ENCODE measurements at regions not wholly inside any gene's neighbourhood (a gene's known extent, or its start where the extent isn't known, plus 50 kb on each side); places are given as distances from the start of the nearest gene placed in this dataset.

DNA sequence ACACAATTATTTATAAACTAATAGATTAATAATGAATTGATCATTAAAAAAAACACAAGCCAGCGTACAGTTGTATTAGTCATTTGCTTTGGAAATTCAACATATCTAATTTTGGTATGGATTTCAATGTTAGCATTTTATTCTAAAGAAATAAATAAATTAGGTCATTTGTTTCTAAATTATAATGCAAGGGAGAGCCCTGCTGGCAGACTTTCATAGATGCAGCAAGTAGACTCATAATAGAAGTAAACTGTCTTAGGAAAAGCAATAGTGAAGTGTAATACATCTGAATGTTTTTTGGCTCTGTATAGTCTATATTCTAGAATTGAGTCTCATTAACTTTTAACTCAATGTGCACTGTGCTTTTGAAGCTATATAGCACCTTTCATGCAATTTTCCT is 982.4 kb upstream of the MIR17HG start:
- Mint-ChIP-seq H3K9me3 (peaks cover 6 to 17% of the 10 kb centered on the region in 2 donors), H3K27me3 (ENCODE audit: low read depth in 2 of 2) (no peaks in the 10 kb centered on the region), H3K27ac (no peak overlapping the region), H3K36me3 (peaks cover 6% of the 10 kb centered on the region), H3K4me1 (no peaks in the 10 kb centered on the region), H3K4me3 (no peak overlapping the region)
- WGBS (ENCODE audit: insufficient coverage): no CpG with 5 or more reads among the region's 1 CpG
- Histone ChIP-seq H3K27ac (ENCODE audit: low read length) (no peak overlapping the region), H3K27me3 (ENCODE audit: control insufficient read depth, insufficient read depth, low read length) (no peaks in the 10 kb centered on the region), H3K4me3 (ENCODE audit: low read length) (no peak overlapping the region), H3K36me3 (ENCODE audit: control insufficient read depth, insufficient read depth, low read length) (no peaks in the 10 kb centered on the region), H3K4me1 (ENCODE audit: control insufficient read depth, insufficient read depth, low read length) (no peaks in the 10 kb centered on the region), H3K9me3 (ENCODE audit: control insufficient read depth, insufficient read depth, low read length) (no peaks in the 10 kb centered on the region)
- intact Hi-C loops (cut with micrococcal nuclease): no loop called here
- DNase-seq (no peak), ATAC-seq (no peak)
- no peak for TF ChIP-seq CTCF (IDR thresholded peaks at IDR 0.05)

DNA sequence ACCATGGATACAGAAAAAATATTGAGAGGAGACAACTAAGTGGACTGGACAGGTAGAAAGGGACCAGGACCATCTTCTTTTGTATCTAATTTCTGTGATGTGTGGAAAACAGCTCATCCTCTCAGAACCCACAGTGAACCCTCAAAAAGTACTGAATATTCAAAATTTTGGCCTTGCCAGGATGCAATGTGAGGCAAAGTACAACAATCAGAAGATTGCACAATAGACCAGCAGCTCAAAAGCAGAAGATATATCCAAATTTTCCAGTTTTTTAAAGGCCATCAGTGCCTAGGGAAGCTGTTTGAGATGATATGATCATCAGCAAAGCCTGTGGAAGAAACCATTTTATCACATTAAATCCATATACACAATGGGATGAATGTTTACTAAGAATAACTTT is 973.3 kb upstream of the MIR17HG start:
- no peak overlapping the region for H3K4me3 Mint-ChIP-seq
- no peak for TF ChIP-seq CTCF (IDR thresholded peaks at IDR 0.05)
- no peaks in the 10 kb centered on the region for H3K27me3 Mint-ChIP-seq (ENCODE audit: low read depth in 2 of 2)

DNA sequence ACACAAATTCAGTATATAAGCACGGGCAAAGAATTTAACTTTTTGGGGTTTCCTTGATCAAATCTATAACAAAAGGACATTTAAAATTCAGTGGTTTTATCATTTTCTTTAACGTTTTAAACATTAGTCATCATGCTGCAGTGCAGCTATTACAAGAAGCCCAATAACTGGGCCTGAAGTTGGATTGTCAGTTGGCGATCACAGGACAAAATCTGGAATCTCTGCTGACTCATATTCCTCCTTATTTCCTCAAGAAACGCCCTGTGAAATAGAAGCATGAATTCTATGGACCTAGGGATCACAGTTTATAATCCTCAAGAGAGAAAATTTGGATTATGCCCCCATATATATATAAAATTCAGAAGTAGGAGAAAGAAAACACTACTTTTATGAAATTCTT is 971.6 kb upstream of the MIR17HG start:
- Histone ChIP-seq H3K4me3 (ENCODE audit: low read length) (no peak overlapping the region), H3K4me1 (ENCODE audit: control insufficient read depth, insufficient read depth, low read length) (no peaks in the 10 kb centered on the region), H3K27me3 (ENCODE audit: control insufficient read depth, insufficient read depth, low read length) (no peaks in the 10 kb centered on the region), H3K27ac (ENCODE audit: low read length) (no peak overlapping the region), H3K36me3 (ENCODE audit: control insufficient read depth, insufficient read depth, low read length) (no peaks in the 10 kb centered on the region), H3K9me3 (ENCODE audit: control insufficient read depth, insufficient read depth, low read length) (peaks cover 6% of the 10 kb centered on the region)
- DNase-seq: no peak
- H3K27me3 Mint-ChIP-seq (ENCODE audit: low read depth in 2 of 2): no peaks in the 10 kb centered on the region
- TF ChIP-seq CTCF (IDR thresholded peaks at IDR 0.05): no peak
- no peak overlapping the region for H3K4me3 Mint-ChIP-seq
- H3K4me1 Mint-ChIP-seq: no peaks in the 10 kb centered on the region
- no peaks in the 10 kb centered on the region for H3K36me3 Mint-ChIP-seq
- no peak for ATAC-seq
- H3K27ac Mint-ChIP-seq: no peak overlapping the region
- 79% methylated on average over 4 of the region's 4 CpGs for WGBS (ENCODE audit: insufficient coverage)
- peaks cover 12 to 25% of the 10 kb centered on the region in 2 donors for H3K9me3 Mint-ChIP-seq
- intact Hi-C loops (cut with micrococcal nuclease): no loop called here

More for the DNA sequence above, 973.3 kb upstream of the MIR17HG start:
- Histone ChIP-seq H3K9me3 (ENCODE audit: control insufficient read depth, insufficient read depth, low read length) (peaks cover 8% of the 10 kb centered on the region), H3K36me3 (ENCODE audit: control insufficient read depth, insufficient read depth, low read length) (no peaks in the 10 kb centered on the region), H3K27ac (ENCODE audit: low read length) (no peak overlapping the region), H3K4me1 (ENCODE audit: control insufficient read depth, insufficient read depth, low read length) (no peaks in the 10 kb centered on the region), H3K4me3 (ENCODE audit: low read length) (no peak overlapping the region), H3K27me3 (ENCODE audit: control insufficient read depth, insufficient read depth, low read length) (no peaks in the 10 kb centered on the region)
- ATAC-seq: no peak
- H3K4me1 Mint-ChIP-seq: no peaks in the 10 kb centered on the region
- peaks cover 11 to 24% of the 10 kb centered on the region in 2 donors for H3K9me3 Mint-ChIP-seq
- no peak overlapping the region for H3K27ac Mint-ChIP-seq
- H3K36me3 Mint-ChIP-seq: no peaks in the 10 kb centered on the region
- intact Hi-C loops (cut with micrococcal nuclease): no loop called here
- DNase-seq: no peak

DNA sequence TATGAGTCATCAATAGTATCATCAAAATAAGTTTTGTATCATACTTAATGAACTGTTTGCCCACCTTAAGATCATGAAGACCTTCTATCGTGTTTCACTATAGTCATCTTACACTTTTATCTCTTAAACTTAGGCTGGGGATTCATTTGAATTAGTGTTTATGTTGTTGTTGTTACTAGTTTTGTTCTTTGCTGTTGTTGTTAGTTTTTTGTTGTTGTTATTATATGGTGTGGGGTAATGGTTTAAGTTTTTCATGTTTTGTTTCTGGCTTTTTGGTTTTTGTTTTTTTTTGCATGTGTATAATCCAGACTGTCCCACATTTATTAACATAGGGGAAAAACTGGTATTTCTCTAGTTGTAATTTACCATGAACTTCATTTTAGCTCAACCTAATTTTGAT is 965.1 kb upstream of the MIR17HG start:
- H3K36me3 Mint-ChIP-seq: no peaks in the 10 kb centered on the region
- no peak overlapping the region for H3K27ac ChIP-seq (ENCODE audit: low read length)
- no CpG with 5 or more reads among the region's 1 CpG for WGBS (ENCODE audit: insufficient coverage)
- H3K9me3 Mint-ChIP-seq: peaks cover 15 to 16% of the 10 kb centered on the region in 2 donors
- H3K4me3 ChIP-seq (ENCODE audit: low read length): no peak overlapping the region
- no peak for DNase-seq
- H3K36me3 ChIP-seq (ENCODE audit: control insufficient read depth, insufficient read depth, low read length): no peaks in the 10 kb centered on the region
- H3K4me3 Mint-ChIP-seq: no peak overlapping the region
- H3K9me3 ChIP-seq (ENCODE audit: control insufficient read depth, insufficient read depth, low read length): peaks cover 6% of the 10 kb centered on the region
- no peak for ATAC-seq
- no peak for TF ChIP-seq CTCF (IDR thresholded peaks at IDR 0.05)
- no peaks in the 10 kb centered on the region for H3K27me3 Mint-ChIP-seq (ENCODE audit: low read depth in 2 of 2)
- no peaks in the 10 kb centered on the region for H3K27me3 ChIP-seq (ENCODE audit: control insufficient read depth, insufficient read depth, low read length)
- H3K4me1 Mint-ChIP-seq: no peaks in the 10 kb centered on the region
- H3K27ac Mint-ChIP-seq: no peak overlapping the region
- intact Hi-C loops (cut with micrococcal nuclease): no loop called here
- no peaks in the 10 kb centered on the region for H3K4me1 ChIP-seq (ENCODE audit: control insufficient read depth, insufficient read depth, low read length)
